NB4 (cell line): ENCODE measurements at regions not wholly inside any gene's neighbourhood (a gene's known extent, or its start where the extent isn't known, plus 50 kb on each side); places are given as distances from the start of the nearest gene placed in this dataset.

ENCODE experiments used
- DNase-seq: peaks from one replicate; pipeline ENCODE4 v3.0.0; 2010; ENCODE audit warnings: low read depth
- H3K4me3 ChIP-seq: one replicate; pipeline ENCODE4 v1.5.1; 2011; ENCODE audit warnings: mild to moderate bottlenecking, low read depth, low read length, moderate library complexity
- CTCF ChIP-seq: IDR thresholded peaks from one replicate; pipeline ENCODE4 v1.5.1; 2012; ENCODE audit warnings: low read depth, low read length
- MYC ChIP-seq: IDR thresholded peaks from 2 replicates; pipeline ENCODE4 v1.6.1; 2011; ENCODE audit warnings: low read depth, low read length
- POLR2A ChIP-seq: IDR thresholded peaks from 2 replicates; pipeline ENCODE4 v1.6.1; 2011; ENCODE audit warnings: mild to moderate bottlenecking; ENCODE audit not compliant: insufficient read length; ENCODE audit errors: extremely low read depth
- TF ChIP-seq, protein P1 (sequence below): IDR thresholded peaks from 2 replicates; pipeline ENCODE4 v1.6.1; 2011; ENCODE audit warnings: low read depth, low read length

DNA sequence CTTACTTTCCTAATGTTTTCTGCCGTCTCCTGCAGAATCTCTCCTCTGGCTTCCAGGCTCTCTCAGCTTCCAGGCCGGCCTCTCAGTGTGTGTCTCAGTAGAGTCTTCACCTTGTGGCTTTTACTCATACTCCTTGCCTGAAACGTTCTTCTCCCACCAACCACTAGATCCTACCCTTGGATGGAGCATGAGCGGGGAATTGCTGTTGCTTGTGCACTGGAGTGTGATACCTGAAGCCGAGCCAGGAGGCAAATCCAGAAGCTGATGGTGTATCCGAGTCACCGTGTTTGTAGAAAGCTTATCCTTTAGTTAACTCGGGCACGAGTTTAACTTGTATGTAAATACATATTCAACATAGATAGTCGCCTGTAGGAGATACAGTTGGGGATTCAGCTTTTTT is 285.0 kb upstream of the C2CD4B start:
- DNase-seq: no peak
- H3K4me3 ChIP-seq: no peak overlapping the region
- TF ChIP-seq, protein P1, sequence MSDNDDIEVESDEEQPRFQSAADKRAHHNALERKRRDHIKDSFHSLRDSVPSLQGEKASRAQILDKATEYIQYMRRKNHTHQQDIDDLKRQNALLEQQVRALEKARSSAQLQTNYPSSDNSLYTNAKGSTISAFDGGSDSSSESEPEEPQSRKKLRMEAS: no peak
- TF ChIP-seq CTCF (no peak), POLR2A (no peak), MYC (no peak)

DNA sequence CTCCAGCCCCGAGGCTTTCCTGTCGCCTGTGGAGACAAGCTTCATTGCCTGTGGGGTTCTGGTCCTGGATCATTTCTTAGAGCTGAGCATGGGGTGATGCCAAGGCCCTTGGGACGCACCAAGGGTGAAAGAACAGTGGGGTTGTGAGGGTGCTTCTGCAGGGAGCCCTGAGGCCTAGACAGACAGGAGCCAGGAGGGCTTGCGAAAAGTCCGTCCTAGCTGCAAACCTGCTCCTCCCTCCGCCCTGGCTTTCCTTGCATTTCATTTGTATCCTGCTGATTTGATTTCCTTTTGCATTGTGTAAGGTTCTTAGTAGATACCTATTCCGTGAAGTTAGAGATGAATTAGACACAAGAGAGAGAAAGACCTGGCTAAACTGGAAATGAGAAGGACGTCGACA is 286.9 kb upstream of the C2CD4B start:
- H3K4me3 ChIP-seq: no peak overlapping the region
- TF ChIP-seq POLR2A: no peak
- no peak for TF ChIP-seq CTCF
- TF ChIP-seq, protein P1: no peak
- no peak for TF ChIP-seq MYC
- no peak for DNase-seq

GRCh38 chr15:62452667-62453066 is 287.6 kb upstream of the C2CD4B start:
- TF ChIP-seq MYC (no peak), POLR2A (no peak), CTCF (no peak)
- TF ChIP-seq, protein P1: no peak
- no peak for DNase-seq
- no peak overlapping the region for H3K4me3 ChIP-seq

DNA sequence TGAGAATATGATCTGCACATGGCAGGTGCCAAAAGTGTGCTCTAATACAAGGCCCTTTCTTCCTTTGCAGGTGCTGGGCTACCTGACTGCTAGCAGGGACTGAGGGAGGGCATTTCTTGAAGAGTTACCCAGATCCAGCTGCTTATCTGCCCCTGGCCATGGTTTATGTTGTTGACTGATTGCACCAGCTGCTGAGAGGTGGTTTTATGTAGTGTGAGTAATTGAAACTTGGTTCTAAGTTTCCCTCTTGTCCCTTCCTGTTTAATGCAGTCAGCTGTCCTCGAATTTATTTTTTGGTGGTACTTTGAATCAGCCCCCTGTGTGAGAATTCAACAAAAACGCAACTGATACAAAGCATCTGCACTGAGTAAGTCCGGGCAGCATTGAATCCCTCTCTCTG is 288.3 kb upstream of the C2CD4B start:
- TF ChIP-seq MYC (no peak), POLR2A (no peak), CTCF (no peak)
- TF ChIP-seq, protein P1: no peak
- no peak overlapping the region for H3K4me3 ChIP-seq
- DNase-seq: no peak

GRCh38 chr15:62453981-62454380 is 288.9 kb upstream of the C2CD4B start:
- TF ChIP-seq, protein P1: no peak
- TF ChIP-seq MYC: no peak
- no peak for TF ChIP-seq CTCF
- TF ChIP-seq POLR2A: no peak
- H3K4me3 ChIP-seq: no peak overlapping the region
- DNase-seq: no peak
